OCI-LY7 (cell line): ENCODE measurements at regions not wholly inside any gene's neighbourhood (a gene's known extent, or its start where the extent isn't known, plus 50 kb on each side); places are given as distances from the start of the nearest gene placed in this dataset.

Source experiments
- BruUV-seq: library from RNA; stranded (reverse); fragments of 400-500 nt; replicated peaks from 2 replicates; lab custom pipeline; 2021; lab: Mats Ljungman, UMichigan
- CTCF ChIA-PET: fragments of 300-600 bp; sonication (Branson Sonifier 250); formaldehyde crosslinking; loops from one replicate; lab custom pipeline; 2022; ENCODE audit warnings: antibody characterized with exemption; ENCODE audit not compliant: unreplicated experiment; lab: Charles Lee
- POLR2A ChIA-PET: fragments of 300-600 bp; sonication (Branson Sonifier 250); formaldehyde crosslinking; loops from one replicate; lab custom pipeline; 2022; ENCODE audit warnings: antibody characterized with exemption; lab: Charles Lee
- DNase-seq: peaks from one replicate; pipeline ENCODE4 v3.0.0-alpha.2; 2015; ENCODE audit warnings: low spot score
- H2AFZ ChIP-seq: fragments of 200-600 bp; sonication (generic), shearing (Covaris generic); 2 replicates; pipeline ENCODE4 v1.6.1; 2014; ENCODE audit warnings: mild to moderate bottlenecking, antibody characterized with exemption, low read length, moderate library complexity
- H3K27ac ChIP-seq: fragments of 200-600 bp; sonication (generic); 2 replicates; pipeline ENCODE4 v1.5.1; 2014; ENCODE audit warnings: mixed run types, low read depth, mild to moderate bottlenecking, moderate library complexity, low read length, inconsistent platforms; ENCODE audit not compliant: poor library complexity, severe bottlenecking
- H3K36me3 ChIP-seq: fragments of 200-600 bp; sonication (generic); 2 replicates; pipeline ENCODE4 v1.6.1; 2014; ENCODE audit warnings: mild to moderate bottlenecking, antibody characterized with exemption, low read length, moderate library complexity, mixed read lengths; ENCODE audit not compliant: insufficient read depth
- H3K4me1 ChIP-seq: fragments of 200-600 bp; sonication (generic); 2 replicates; pipeline ENCODE4 v1.5.1; 2014; ENCODE audit warnings: mild to moderate bottlenecking, low read length; ENCODE audit not compliant: insufficient read depth, poor library complexity, severe bottlenecking
- H3K4me2 ChIP-seq: fragments of 200-600 bp; sonication (generic); 2 replicates; pipeline ENCODE4 v1.6.1; 2014; ENCODE audit warnings: mild to moderate bottlenecking, low read length
- H3K4me3 ChIP-seq: fragments of 200-600 bp; sonication (generic); 2 replicates; pipeline ENCODE4 v1.5.1; 2014; ENCODE audit warnings: mild to moderate bottlenecking, low read depth, low read length; ENCODE audit not compliant: poor library complexity, severe bottlenecking
- H3K79me2 ChIP-seq: fragments of 200-600 bp; sonication (generic); 2 replicates; pipeline ENCODE4 v1.6.1; 2016; ENCODE audit warnings: low read depth, mild to moderate bottlenecking, low read length, moderate library complexity, mixed read lengths; ENCODE audit not compliant: insufficient read depth
- H3K9me2 ChIP-seq: fragments of 200-600 bp; sonication (generic); 2 replicates; pipeline ENCODE4 v1.6.1; 2016; ENCODE audit warnings: mild to moderate bottlenecking, low read length, mixed read lengths; ENCODE audit not compliant: insufficient read depth
- H3K9me3 ChIP-seq: fragments of 200-600 bp; sonication (generic); 2 replicates; pipeline ENCODE4 v1.6.1; 2014; ENCODE audit warnings: mild to moderate bottlenecking, mixed run types, low read length, mixed read lengths
- H4K20me1 ChIP-seq: fragments of 200-600 bp; sonication (generic); 2 replicates; pipeline ENCODE4 v1.6.1; 2014; ENCODE audit warnings: mild to moderate bottlenecking, antibody characterized with exemption, low read length, moderate library complexity, mixed read lengths; ENCODE audit not compliant: insufficient read depth
- EZH2phosphoT487 ChIP-seq: fragments of 200-600 bp; sonication (generic); IDR thresholded peaks from 2 replicates; pipeline ENCODE4 v1.6.1; 2018; ENCODE audit warnings: low read depth, borderline replicate concordance, mild to moderate bottlenecking, mixed run types, antibody characterized with exemption, low read length, moderate library complexity, mixed read lengths
- intact Hi-C: fragments of 100-400 bp; cut with micrococcal nuclease; formaldehyde crosslinking; loops from one replicate; pipeline ENCODE4 v1.10.0; 2022; ENCODE audit not compliant: unreplicated experiment
- TF ChIP-seq, protein P1 (sequence below): fragments of 200-600 bp; sonication (generic); conservative IDR thresholded peaks from 2 replicates; pipeline ENCODE4 v1.5.1; 2014; ENCODE audit warnings: mild to moderate bottlenecking, antibody characterized with exemption, low read length, moderate library complexity, mixed read lengths

DNA sequence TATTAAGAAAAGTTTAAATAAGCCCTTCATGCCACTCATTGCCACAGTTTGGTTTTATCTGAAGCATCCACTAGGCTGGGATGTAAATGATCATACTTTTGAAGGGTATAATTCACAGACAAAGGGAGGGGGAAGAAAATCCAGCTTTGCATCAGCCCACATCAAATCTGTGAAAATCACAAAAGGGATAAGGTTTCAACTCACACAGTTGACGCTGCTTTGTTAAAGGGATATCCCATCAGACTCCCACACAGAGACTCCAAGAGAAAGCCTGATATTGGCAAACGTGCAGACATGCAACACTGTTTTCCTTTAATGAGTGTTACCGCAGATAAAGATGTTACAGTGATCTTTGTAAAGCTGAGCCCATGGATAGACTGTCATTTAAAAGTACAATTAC lies 602.9 kb downstream of the TLE1 start:
- Histone ChIP-seq H4K20me1 (no peaks in the 10 kb centered on the region), H3K4me3 (no peak overlapping the region), H3K4me1 (no peaks in the 10 kb centered on the region), H3K27ac (no peak overlapping the region), H3K4me2 (no peak overlapping the region), H2AFZ (no peak overlapping the region), H3K79me2 (no peaks in the 10 kb centered on the region), H3K36me3 (no peaks in the 10 kb centered on the region), H3K9me2 (no peaks in the 10 kb centered on the region), H3K9me3 (no peaks in the 10 kb centered on the region)
- no peak for DNase-seq
- intact Hi-C loops = no loop called here
- ChIA-PET POLR2A (no interaction called here), CTCF (no interaction called here)
- TF ChIP-seq, protein P1, sequence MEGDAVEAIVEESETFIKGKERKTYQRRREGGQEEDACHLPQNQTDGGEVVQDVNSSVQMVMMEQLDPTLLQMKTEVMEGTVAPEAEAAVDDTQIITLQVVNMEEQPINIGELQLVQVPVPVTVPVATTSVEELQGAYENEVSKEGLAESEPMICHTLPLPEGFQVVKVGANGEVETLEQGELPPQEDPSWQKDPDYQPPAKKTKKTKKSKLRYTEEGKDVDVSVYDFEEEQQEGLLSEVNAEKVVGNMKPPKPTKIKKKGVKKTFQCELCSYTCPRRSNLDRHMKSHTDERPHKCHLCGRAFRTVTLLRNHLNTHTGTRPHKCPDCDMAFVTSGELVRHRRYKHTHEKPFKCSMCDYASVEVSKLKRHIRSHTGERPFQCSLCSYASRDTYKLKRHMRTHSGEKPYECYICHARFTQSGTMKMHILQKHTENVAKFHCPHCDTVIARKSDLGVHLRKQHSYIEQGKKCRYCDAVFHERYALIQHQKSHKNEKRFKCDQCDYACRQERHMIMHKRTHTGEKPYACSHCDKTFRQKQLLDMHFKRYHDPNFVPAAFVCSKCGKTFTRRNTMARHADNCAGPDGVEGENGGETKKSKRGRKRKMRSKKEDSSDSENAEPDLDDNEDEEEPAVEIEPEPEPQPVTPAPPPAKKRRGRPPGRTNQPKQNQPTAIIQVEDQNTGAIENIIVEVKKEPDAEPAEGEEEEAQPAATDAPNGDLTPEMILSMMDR = no peak
- no peak for TF ChIP-seq EZH2phosphoT487
- BruUV-seq = no TSS peak

DNA sequence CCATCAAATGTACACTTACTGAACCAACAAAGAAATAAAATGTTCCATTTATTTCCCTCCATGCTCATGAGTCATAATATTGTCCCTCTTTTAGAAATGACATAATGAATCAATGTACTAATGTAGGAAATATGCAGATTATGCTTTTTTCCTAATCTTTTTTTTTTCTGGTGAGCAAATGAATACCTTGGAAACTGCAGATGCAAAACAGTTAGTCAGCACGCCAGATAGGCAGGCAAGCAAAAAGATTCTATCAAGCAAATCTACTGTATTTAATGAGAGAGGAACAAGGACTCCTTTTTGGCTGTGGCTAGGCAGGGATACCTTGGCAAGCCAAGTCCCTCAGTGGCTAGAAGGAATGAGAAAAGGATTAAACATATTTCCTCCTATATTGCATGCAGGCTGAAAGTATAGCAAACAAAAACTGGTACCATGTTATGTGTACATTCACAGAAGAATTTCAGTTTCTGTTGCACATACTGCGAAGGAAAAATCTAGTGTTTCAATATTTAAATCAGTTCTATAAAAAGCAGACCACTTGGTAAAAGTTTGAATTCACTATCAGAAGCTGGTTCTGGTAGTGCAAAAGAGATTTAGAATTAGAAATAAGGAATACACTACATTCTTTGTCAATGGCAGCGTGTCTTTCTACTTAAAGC lies 605.4 kb downstream of the TLE1 start:
- no peak for DNase-seq
- no peaks in the 10 kb centered on the region for H3K79me2 ChIP-seq
- H3K4me2 ChIP-seq = no peak overlapping the region
- H3K9me3 ChIP-seq = no peaks in the 10 kb centered on the region
- H3K4me1 ChIP-seq = no peaks in the 10 kb centered on the region
- BruUV-seq = no TSS peak
- no peak overlapping the region for H2AFZ ChIP-seq
- TF ChIP-seq EZH2phosphoT487 = no peak
- TF ChIP-seq, protein P1 = no peak
- H3K9me2 ChIP-seq = no peaks in the 10 kb centered on the region
- intact Hi-C loops = no loop called here
- POLR2A ChIA-PET = no interaction called here
- no peak overlapping the region for H3K4me3 ChIP-seq
- H3K27ac ChIP-seq = no peak overlapping the region
- CTCF ChIA-PET = no interaction called here
- H3K36me3 ChIP-seq = no peaks in the 10 kb centered on the region
- H4K20me1 ChIP-seq = no peaks in the 10 kb centered on the region

DNA sequence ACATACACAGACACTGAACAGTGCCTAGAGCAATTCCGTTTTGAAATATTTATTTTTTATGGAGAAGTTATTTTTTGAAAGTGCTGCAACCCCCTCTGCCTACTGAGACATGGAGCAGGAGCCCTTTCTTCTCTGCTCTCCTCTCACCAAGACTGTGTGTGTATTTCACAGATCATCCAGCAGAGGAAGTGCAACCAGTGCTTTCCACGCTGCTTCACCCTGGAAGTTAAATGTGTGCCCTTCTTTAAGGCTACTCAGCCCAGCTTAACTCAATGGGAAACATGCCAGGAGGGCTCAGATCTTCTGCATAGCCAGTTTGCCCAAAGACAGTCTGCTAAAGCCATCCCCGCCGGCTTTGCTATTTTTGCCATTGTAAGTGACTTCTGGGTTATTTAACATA lies 606.3 kb downstream of the TLE1 start:
- intact Hi-C loops = no loop called here
- Histone ChIP-seq H2AFZ (no peak overlapping the region), H3K9me3 (no peaks in the 10 kb centered on the region), H3K4me3 (no peak overlapping the region), H3K79me2 (no peaks in the 10 kb centered on the region), H3K36me3 (no peaks in the 10 kb centered on the region), H3K4me1 (no peaks in the 10 kb centered on the region), H3K27ac (no peak overlapping the region), H3K4me2 (no peak overlapping the region), H3K9me2 (no peaks in the 10 kb centered on the region), H4K20me1 (no peaks in the 10 kb centered on the region)
- ChIA-PET POLR2A (no interaction called here), CTCF (no interaction called here)
- TF ChIP-seq EZH2phosphoT487 = no peak
- TF ChIP-seq, protein P1 = no peak
- BruUV-seq = no TSS peak
- DNase-seq = no peak
